Activated B cell treated with CpG ODN at 0.5 μM for 24 hours (primary cell): ENCODE measurements at regions not wholly inside any gene's neighbourhood (a gene's known extent, or its start where the extent isn't known, plus 50 kb on each side); places are given as distances from the start of the nearest gene placed in this dataset.

Experiments used
- ATAC-seq: fragments of 200-7000 bp; cut with Tn5 transposase; one replicate; pipeline ENCODE4 v1.10.0; 2021; ENCODE audit warnings: low read depth, mild to moderate bottlenecking, moderate library complexity
- CTCF ChIA-PET: fragments of 350-600 bp; sonication (Branson Sonifier 250); formaldehyde crosslinking; loops from one replicate; lab custom pipeline; 2021; ENCODE audit warnings: antibody characterized with exemption; lab: Charles Lee
- POLR2A ChIA-PET: fragments of 350-600 bp; sonication (Branson Sonifier 250); formaldehyde crosslinking; loops from one replicate; lab custom pipeline; 2021; ENCODE audit warnings: antibody characterized with exemption; lab: Charles Lee
- DNase-seq: peaks from one replicate; pipeline ENCODE4 v3.0.0; 2022
- H3K27ac Mint-ChIP-seq: one replicate; pipeline ENCODE4 v1.8.0; 2020; ENCODE audit warnings: mixed read lengths
- H3K27me3 Mint-ChIP-seq: one replicate; pipeline ENCODE4 v1.8.0; 2021; ENCODE audit warnings: mixed read lengths
- H3K36me3 Mint-ChIP-seq: one replicate; pipeline ENCODE4 v1.8.0; 2021; ENCODE audit warnings: low read depth, mixed read lengths
- H3K4me1 Mint-ChIP-seq: one replicate; pipeline ENCODE4 v1.8.0; 2021; ENCODE audit warnings: mixed read lengths
- H3K4me3 Mint-ChIP-seq: one replicate; pipeline ENCODE4 v1.8.0; 2020; ENCODE audit warnings: mild to moderate bottlenecking, mixed read lengths
- H3K9me3 Mint-ChIP-seq: one replicate; pipeline ENCODE4 v1.8.0; 2020; ENCODE audit warnings: mixed read lengths
- CTCF ChIP-seq: fragments of 200-600 bp; IDR thresholded peaks from one replicate; pipeline ENCODE4 v1.8.0; 2022; ENCODE audit warnings: antibody characterized with exemption, mild to moderate bottlenecking
- intact Hi-C: fragments of 100-400 bp; cut with micrococcal nuclease; formaldehyde crosslinking; loops from one replicate; pipeline ENCODE4 v1.15.1; 2024

DNA sequence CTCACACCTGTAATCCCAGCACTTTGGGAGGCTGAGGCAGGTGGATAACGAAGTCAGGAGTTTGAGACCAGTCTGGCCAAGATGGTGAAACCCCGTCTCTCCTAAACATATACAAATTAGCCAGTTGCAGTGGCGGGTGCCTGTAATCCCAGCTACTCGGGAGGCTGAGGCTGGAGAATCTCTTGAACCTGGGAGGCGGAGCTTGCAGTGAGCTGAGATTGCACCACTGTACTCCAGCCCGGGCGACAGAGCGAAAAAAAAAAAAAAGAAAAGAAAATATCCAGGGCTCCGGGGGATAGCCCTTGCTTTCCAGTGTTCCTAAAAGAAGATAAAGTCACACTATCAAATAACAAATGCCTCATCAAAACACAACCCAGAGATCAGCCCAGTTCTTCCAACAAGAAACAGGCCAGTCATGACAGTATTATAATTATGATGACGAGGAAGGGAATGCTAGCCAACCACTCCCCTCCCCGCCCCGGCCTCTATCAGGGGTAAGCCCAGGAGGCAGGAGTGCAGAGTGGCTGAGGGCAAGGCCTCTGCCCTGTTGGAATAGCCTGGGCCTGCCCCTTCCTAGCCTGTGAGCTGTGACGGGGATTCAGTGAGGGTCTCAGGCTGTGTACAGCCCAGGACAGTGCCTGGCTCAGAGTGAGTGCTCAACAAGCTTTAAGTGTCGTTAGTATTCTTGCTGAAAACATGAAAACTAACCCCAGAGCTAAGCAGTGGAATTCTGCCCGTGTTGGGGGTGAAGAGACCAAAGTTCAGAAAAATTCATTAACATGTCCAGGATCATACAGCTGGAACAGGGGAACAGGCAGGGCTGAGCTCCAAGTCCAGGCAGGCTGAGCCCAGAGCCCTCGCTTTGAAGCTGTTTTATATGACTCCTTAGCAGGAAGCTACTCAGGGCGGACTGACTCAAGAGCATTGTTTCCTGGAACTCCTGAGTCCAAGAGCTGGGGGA, 54.3 kb downstream of the FAM241B start:
- DNase-seq (no peak), ATAC-seq (no peak)
- ChIA-PET POLR2A (no interaction called here), CTCF (no interaction called here)
- H3K4me1 Mint-ChIP-seq = no peaks in the 10 kb centered on the region
- H3K27ac Mint-ChIP-seq = no peak overlapping the region
- H3K4me3 Mint-ChIP-seq = no peak overlapping the region
- peaks cover 20% of the 10 kb centered on the region for H3K27me3 Mint-ChIP-seq
- H3K36me3 Mint-ChIP-seq = no peaks in the 10 kb centered on the region
- H3K9me3 Mint-ChIP-seq = no peaks in the 10 kb centered on the region
- intact Hi-C loops = no loop called here
- TF ChIP-seq CTCF = no peak

- CTCF ChIA-PET = no interaction called here
Measured at GRCh38 chr10:69684981-69685353, 54.9 kb downstream of the FAM241B start.

GRCh38 chr10:69685426-69685801, 55.4 kb downstream of the FAM241B start:
- H3K9me3 Mint-ChIP-seq = no peaks in the 10 kb centered on the region
- H3K36me3 Mint-ChIP-seq = no peaks in the 10 kb centered on the region
- intact Hi-C loops = no loop called here
- peaks cover 12% of the 10 kb centered on the region for H3K27me3 Mint-ChIP-seq
- TF ChIP-seq CTCF = no peak
- POLR2A ChIA-PET = no interaction called here
- no peak overlapping the region for H3K4me3 Mint-ChIP-seq
- no peak for ATAC-seq
- no peak for DNase-seq
- CTCF ChIA-PET = no interaction called here
- no peak overlapping the region for H3K27ac Mint-ChIP-seq
- H3K4me1 Mint-ChIP-seq = no peaks in the 10 kb centered on the region

More at GRCh38 chr10:69684981-69685353, 54.9 kb downstream of the FAM241B start:
- intact Hi-C loops = no loop called here
- no peak for TF ChIP-seq CTCF
- Mint-ChIP-seq H3K27me3 (peaks cover 15% of the 10 kb centered on the region), H3K4me1 (no peaks in the 10 kb centered on the region), H3K9me3 (no peaks in the 10 kb centered on the region), H3K36me3 (no peaks in the 10 kb centered on the region), H3K4me3 (no peak overlapping the region), H3K27ac (no peak overlapping the region)
- DNase-seq = no peak
- no peak for ATAC-seq
- POLR2A ChIA-PET = no interaction called here

- POLR2A ChIA-PET = no interaction called here
- Mint-ChIP-seq H3K4me3 (no peak overlapping the region), H3K27ac (no peak overlapping the region), H3K9me3 (no peaks in the 10 kb centered on the region), H3K36me3 (no peaks in the 10 kb centered on the region), H3K4me1 (no peaks in the 10 kb centered on the region), H3K27me3 (peaks cover 12% of the 10 kb centered on the region)
- intact Hi-C loops = no loop called here
- CTCF ChIA-PET = no interaction called here
- no peak for TF ChIP-seq CTCF
- ATAC-seq (no peak), DNase-seq (no peak)
Measured at GRCh38 chr10:69685802-69686585, 55.9 kb downstream of the FAM241B start.

DNA sequence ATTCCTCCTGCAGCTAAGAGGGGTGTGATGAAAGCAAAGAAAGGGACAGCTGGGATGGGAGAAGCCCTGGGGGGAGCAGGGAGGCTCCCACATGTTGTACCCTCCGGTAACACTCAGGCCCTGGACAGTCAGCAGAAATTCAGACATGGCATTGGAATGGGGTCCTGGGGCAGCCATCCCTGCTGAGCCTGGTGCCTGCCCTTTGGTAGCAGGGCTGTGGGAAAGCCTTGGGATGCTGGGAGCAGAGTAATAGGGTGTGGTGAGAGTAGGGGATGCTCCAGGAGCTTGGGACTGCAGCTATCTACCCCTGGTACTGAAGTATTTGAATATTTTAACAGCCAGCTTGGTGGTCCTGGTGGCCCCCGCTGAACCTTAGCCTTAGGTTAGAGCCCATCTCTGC, 56.8 kb downstream of the FAM241B start:
- no peaks in the 10 kb centered on the region for H3K9me3 Mint-ChIP-seq
- no peak overlapping the region for H3K27ac Mint-ChIP-seq
- peaks cover 9% of the 10 kb centered on the region for H3K27me3 Mint-ChIP-seq
- no peak for ATAC-seq
- no peaks in the 10 kb centered on the region for H3K4me1 Mint-ChIP-seq
- CTCF ChIA-PET = no interaction called here
- no peak for DNase-seq
- TF ChIP-seq CTCF = no peak
- H3K4me3 Mint-ChIP-seq = no peak overlapping the region
- no peaks in the 10 kb centered on the region for H3K36me3 Mint-ChIP-seq
- intact Hi-C loops = no loop called here
- POLR2A ChIA-PET = no interaction called here
